Endothelial cell of umbilical vein (primary cell): ENCODE measurements at regions not wholly inside any gene's neighbourhood (a gene's known extent, or its start where the extent isn't known, plus 50 kb on each side); places are given as distances from the start of the nearest gene placed in this dataset.

Experiments
- BruUV-seq: library from RNA; stranded (reverse); fragments of 400-500 nt; replicated peaks from 2 replicates; lab custom pipeline; 2021; lab: Mats Ljungman, UMichigan
- CTCF ChIA-PET: fragments of 300-600, 350-600 bp; sonication (Branson Sonifier 250); formaldehyde crosslinking; loops from one replicate; lab custom pipeline; 2021; ENCODE audit warnings: antibody characterized with exemption, inconsistent platforms; lab: Charles Lee
- POLR2A ChIA-PET: fragments of 300-600, 350-600 bp; sonication (Branson Sonifier 250); formaldehyde crosslinking; loops from one replicate; lab custom pipeline; 2021; ENCODE audit warnings: antibody characterized with exemption, inconsistent platforms; lab: Charles Lee
- DNase-seq: peaks from one replicate; pipeline ENCODE4 v3.0.0-alpha.2; 2011; ENCODE audit warnings: low read depth, low spot score
- FAIRE-seq: peaks from 2 replicates; lab custom pipeline; 2011; peaks lifted over from hg19 to GRCh38; lab: Jason Lieb, UNC
- H2AFZ ChIP-seq: 2 replicates; pipeline ENCODE4 v1.6.0; 2012; ENCODE audit warnings: low read depth, low read length, control low read depth, inconsistent platforms
- H3K27ac ChIP-seq: 2 replicates; pipeline ENCODE4 v1.5.1; 2011; ENCODE audit warnings: low read depth, mild to moderate bottlenecking, control low read depth, low read length, moderate library complexity; ENCODE audit not compliant: insufficient read depth
- H3K27me3 ChIP-seq, 2 experiments: 2 replicates each; pipeline versions ENCODE4 v1.6.0 to v1.6.1; 2011; ENCODE audit warnings: low read length in 2 of 2, mixed read lengths in 1 of 2; ENCODE audit not compliant: control insufficient read depth in 2 of 2, insufficient read depth in 2 of 2
- H3K36me3 ChIP-seq, 2 experiments: 2 replicates in 1 of 2; 3 replicates in 1 of 2; pipeline ENCODE4 v1.5.1; 2011; ENCODE audit warnings: low read length in 2 of 2, mild to moderate bottlenecking in 1 of 2, moderate library complexity in 1 of 2; ENCODE audit not compliant: control insufficient read depth in 2 of 2, insufficient read depth in 2 of 2; ENCODE audit errors: extremely low read depth in 1 of 2
- H3K4me1 ChIP-seq: 3 replicates; pipeline ENCODE4 v1.5.1; 2011; ENCODE audit warnings: mild to moderate bottlenecking, low read length; ENCODE audit not compliant: control insufficient read depth, insufficient read depth; ENCODE audit errors: extremely low read depth
- H3K4me2 ChIP-seq: 2 replicates; pipeline ENCODE4 v1.6.1; 2011; ENCODE audit warnings: low read length, control low read depth, mixed read lengths; ENCODE audit not compliant: insufficient read depth
- H3K4me3 ChIP-seq, 3 experiments: fragments of 200-600 bp in 1 of 3; sonication (generic), shearing (Covaris generic) in 1 of 3; replicated peaks in 1 of 3; 2 replicates each; pipeline ENCODE4 v1.5.1; 2011 to 2016; ENCODE audit warnings: control low read depth in 3 of 3, low read length in 3 of 3, mild to moderate bottlenecking in 2 of 3, inconsistent platforms in 1 of 3, low read depth in 1 of 3, moderate library complexity in 1 of 3; ENCODE audit not compliant: insufficient read depth in 1 of 3
- H3K79me2 ChIP-seq: 2 replicates; pipeline ENCODE4 v1.6.0; 2012; ENCODE audit warnings: low read length, inconsistent platforms; ENCODE audit not compliant: control insufficient read depth, insufficient read depth
- H3K9ac ChIP-seq: replicated peaks from 2 replicates; pipeline ENCODE3; 2011; ENCODE audit warnings: low read length, control low read depth; ENCODE audit not compliant: insufficient read depth; ENCODE audit errors: extremely low read depth
- H3K9me1 ChIP-seq: replicated peaks from 3 replicates; pipeline ENCODE4 v1.6.0; 2011; ENCODE audit warnings: mild to moderate bottlenecking, low read length; ENCODE audit not compliant: control insufficient read depth, insufficient read depth; ENCODE audit errors: extremely low read depth
- H3K9me3 ChIP-seq: replicated peaks from 2 replicates; pipeline ENCODE4 v1.5.1; 2012; ENCODE audit warnings: low read length, inconsistent platforms; ENCODE audit not compliant: control insufficient read depth, insufficient read depth
- H4K20me1 ChIP-seq: replicated peaks from 2 replicates; pipeline ENCODE3; 2011; ENCODE audit warnings: mild to moderate bottlenecking, low read length; ENCODE audit not compliant: control insufficient read depth, insufficient read depth; ENCODE audit errors: extremely low read depth
- EZH2 ChIP-seq: IDR thresholded peaks from 2 replicates; pipeline ENCODE4 v1.6.1; 2012; ENCODE audit warnings: borderline replicate concordance, low read depth, mild to moderate bottlenecking, moderate library complexity, low read length, inconsistent platforms; ENCODE audit not compliant: severe bottlenecking
- FOS ChIP-seq: IDR thresholded peaks from 2 replicates; pipeline ENCODE4 v1.6.1; 2011; ENCODE audit warnings: mild to moderate bottlenecking, low read length, moderate library complexity, borderline replicate concordance; ENCODE audit not compliant: insufficient read depth
- GATA2 ChIP-seq: IDR thresholded peaks from 2 replicates; pipeline ENCODE4 v1.7.0; 2011; ENCODE audit warnings: low read depth, mild to moderate bottlenecking, moderate library complexity, mixed read lengths, low read length; ENCODE audit not compliant: insufficient read length, insufficient read depth
- JUN ChIP-seq: IDR thresholded peaks from 2 replicates; pipeline ENCODE4 v1.6.1; 2011; ENCODE audit warnings: borderline replicate concordance, low read depth; ENCODE audit not compliant: insufficient read length, insufficient read depth
- MYC ChIP-seq: IDR thresholded peaks from one replicate; pipeline ENCODE4 v1.6.1; 2011; ENCODE audit warnings: mild to moderate bottlenecking, low read depth, low read length
- POLR2A ChIP-seq: IDR thresholded peaks from 2 replicates; pipeline ENCODE4 v1.6.1; 2012; ENCODE audit warnings: low read depth, mild to moderate bottlenecking, control low read depth, low read length
- POLR2AphosphoS5 ChIP-seq: IDR thresholded peaks from 2 replicates; pipeline ENCODE4 v1.6.1; 2012; ENCODE audit warnings: low read depth, mild to moderate bottlenecking, control low read depth, low read length, moderate library complexity; ENCODE audit not compliant: insufficient read depth
- dilution Hi-C: fragments of 300-500 bp; cut with MboI; formaldehyde crosslinking; loops from one replicate; pipeline ENCODE4 v1.15.0; 2019; ENCODE audit warnings: low sequenced_read_pairs; ENCODE audit not compliant: extremely low pct_ligation_motif_present
- intact Hi-C: fragments of 100-400 bp; cut with micrococcal nuclease; formaldehyde crosslinking; loops from one replicate; pipeline ENCODE4 v1.10.0; 2022
- TF ChIP-seq, protein P1 (sequence below): IDR thresholded peaks from 2 replicates; pipeline ENCODE4 v1.6.1; 2011; ENCODE audit not compliant: insufficient read depth, insufficient read length
- TF ChIP-seq, protein P2 (sequence below), 2 donors: IDR thresholded peaks; 1 replicate in 1 of 2; 2 replicates in 1 of 2; pipeline ENCODE4 v1.5.1; 2011; ENCODE audit warnings: low read length in 2 of 2, mild to moderate bottlenecking in 2 of 2, moderate library complexity in 2 of 2, control low read depth in 1 of 2, inconsistent platforms in 1 of 2, low read depth in 1 of 2; ENCODE audit not compliant: insufficient read depth in 1 of 2; ENCODE audit errors: extremely low read depth in 1 of 2

DNA sequence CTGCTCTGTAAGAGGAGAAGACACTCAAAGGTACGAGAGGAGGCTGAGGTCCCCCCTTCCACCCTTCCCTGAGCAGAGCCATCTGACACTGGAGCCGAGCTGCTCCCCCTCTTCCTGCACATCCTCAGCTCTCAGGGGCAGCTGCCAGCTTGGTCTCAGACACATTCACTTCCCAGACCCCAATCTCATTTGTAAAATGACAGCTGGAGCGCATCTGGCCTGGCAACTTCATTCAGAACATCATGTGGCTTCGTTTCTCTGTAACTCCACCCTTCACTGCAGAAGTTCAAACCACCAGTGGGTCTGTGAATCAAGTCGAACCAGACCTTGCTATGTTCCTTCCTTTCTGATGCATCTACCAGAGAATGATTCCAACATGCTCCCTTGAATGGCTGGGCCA lies 145.6 kb upstream of the CDH4 start:
- TF ChIP-seq, protein P1, sequence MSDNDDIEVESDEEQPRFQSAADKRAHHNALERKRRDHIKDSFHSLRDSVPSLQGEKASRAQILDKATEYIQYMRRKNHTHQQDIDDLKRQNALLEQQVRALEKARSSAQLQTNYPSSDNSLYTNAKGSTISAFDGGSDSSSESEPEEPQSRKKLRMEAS: no peak
- TF ChIP-seq POLR2AphosphoS5: no peak
- TF ChIP-seq FOS: no peak
- no peak for TF ChIP-seq MYC
- no peak for TF ChIP-seq GATA2
- TF ChIP-seq, protein P2, sequence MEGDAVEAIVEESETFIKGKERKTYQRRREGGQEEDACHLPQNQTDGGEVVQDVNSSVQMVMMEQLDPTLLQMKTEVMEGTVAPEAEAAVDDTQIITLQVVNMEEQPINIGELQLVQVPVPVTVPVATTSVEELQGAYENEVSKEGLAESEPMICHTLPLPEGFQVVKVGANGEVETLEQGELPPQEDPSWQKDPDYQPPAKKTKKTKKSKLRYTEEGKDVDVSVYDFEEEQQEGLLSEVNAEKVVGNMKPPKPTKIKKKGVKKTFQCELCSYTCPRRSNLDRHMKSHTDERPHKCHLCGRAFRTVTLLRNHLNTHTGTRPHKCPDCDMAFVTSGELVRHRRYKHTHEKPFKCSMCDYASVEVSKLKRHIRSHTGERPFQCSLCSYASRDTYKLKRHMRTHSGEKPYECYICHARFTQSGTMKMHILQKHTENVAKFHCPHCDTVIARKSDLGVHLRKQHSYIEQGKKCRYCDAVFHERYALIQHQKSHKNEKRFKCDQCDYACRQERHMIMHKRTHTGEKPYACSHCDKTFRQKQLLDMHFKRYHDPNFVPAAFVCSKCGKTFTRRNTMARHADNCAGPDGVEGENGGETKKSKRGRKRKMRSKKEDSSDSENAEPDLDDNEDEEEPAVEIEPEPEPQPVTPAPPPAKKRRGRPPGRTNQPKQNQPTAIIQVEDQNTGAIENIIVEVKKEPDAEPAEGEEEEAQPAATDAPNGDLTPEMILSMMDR (IDR thresholded peaks at IDR 0.05; ENCODE audit: extremely low read depth in 1 of 2, insufficient read depth in 1 of 2, low read depth in 1 of 2, low read length in 2 of 2): no peak
- no peak for TF ChIP-seq JUN
- TF ChIP-seq POLR2A: no peak
- TF ChIP-seq EZH2: no peak
- Histone ChIP-seq H3K27ac (no peak overlapping the region), H3K4me3 (no peak overlapping the region), H3K79me2 (no peaks in the 10 kb centered on the region), H3K9me3 (peaks cover 9% of the 10 kb centered on the region), H3K9ac (no peak overlapping the region), H3K27me3 (no peaks in the 10 kb centered on the region), H4K20me1 (no peaks in the 10 kb centered on the region), H3K4me1 (no peaks in the 10 kb centered on the region), H3K9me1 (no peaks in the 10 kb centered on the region), H2AFZ (no peak overlapping the region), H3K36me3 (no peaks in the 10 kb centered on the region), H3K4me2 (no peak overlapping the region)
- ChIA-PET POLR2A (no interaction called here), CTCF (no interaction called here)
- FAIRE-seq: no peak
- DNase-seq: no peak
- intact Hi-C loops: no loop called here
- BruUV-seq: no TSS peak
- dilution Hi-C loops: no loop called here
